Pancreas (tissue), 10 donors: ENCODE measurements at regions not wholly inside any gene's neighbourhood (a gene's known extent, or its start where the extent isn't known, plus 50 kb on each side); places are given as distances from the start of the nearest gene placed in this dataset.

Experiments used
- ATAC-seq, 4 donors: fragments of 200-7000 bp; cut with Tn5 transposase; one replicate each; pipeline versions ENCODE4 v1.8.0 to v1.9.1; 2020; ENCODE audit warnings: mild to moderate bottlenecking in 4 of 4, moderate library complexity in 4 of 4
- DNase-seq, 6 donors: peaks; one replicate each; pipeline ENCODE4 v3.0.0-alpha.2; 2020
- FAIRE-seq: peaks from 2 replicates; lab custom pipeline; 2012; peaks lifted over from hg19 to GRCh38; lab: Jason Lieb, UNC
- H3K27ac ChIP-seq, 4 donors: fragments of 200-600 bp; sonication (generic); 1 replicate in 3 of 4; 2 replicates in 1 of 4; pipeline versions ENCODE4 v1.5.0 to v1.8.0; 2020
- H3K27me3 ChIP-seq, 4 donors: fragments of 200-600 bp; one replicate each; pipeline ENCODE4 v1.8.0; 2021
- H3K36me3 ChIP-seq, 3 donors: fragments of 200-600 bp; sonication (generic) in 1 of 3; one replicate each; pipeline versions ENCODE4 v1.5.0 to v1.8.0; 2020 to 2021
- H3K4me1 ChIP-seq, 3 donors: fragments of 200-600 bp; one replicate each; pipeline ENCODE4 v1.8.0; 2021
- H3K4me3 ChIP-seq, 4 donors: fragments of 200-600 bp; sonication (generic) in 2 of 4; one replicate each; pipeline versions ENCODE4 v1.5.0 to v1.8.0; 2020 to 2021
- H3K9me3 ChIP-seq, 4 donors: fragments of 200-600 bp; one replicate each; pipeline ENCODE4 v1.8.0; 2021
- CTCF ChIP-seq, 4 donors: fragments of 200-600 bp; sonication (generic) in 3 of 4; IDR thresholded peaks; one replicate each; pipeline versions ENCODE4 v1.5.0 to v1.8.0; 2021; ENCODE audit warnings: antibody characterized with exemption in 4 of 4
- WGBS, 2 donors: extraction: QIAGEN DNeasy Blood & Tissue Kit; methylation state at CpG; one replicate each; pipeline ENCODE4 v1.1.7; 2013; 5-methylcytosine and 5-hydroxymethylcytosine counted together
- intact Hi-C, 3 donors: fragments of 100-400 bp; cut with DNase I; formaldehyde crosslinking; loops; one replicate each; pipeline versions ENCODE4 v1.11.1 to v1.14.2; 2022
- donor health status: healthy with polysubstance abuse.
- donor health status: DM: no; HTN: no; CAD: no; lungs with moderate emphysema.
- donor health status: DM: no; HTN: no; CAD: no.
- donor health status: control.
- donor health status: control.
- donor health status: Bipolar disorder and iron deficiency.
- donor health status: DM: yes; HTN: yes; CAD: no.
- donor health status: DM: no; HTN: no; CAD: no.
- donor health status: DM: no; HTN: no; CAD: no.
- donor health status: DM: yes; HTN: yes; CAD: no.

GRCh38 chr3:20857636-20858035, 671.6 kb upstream of the SGO1 start:
- Histone ChIP-seq H3K27me3 (no peaks in the 10 kb centered on the region), H3K27ac (no peak overlapping the region), H3K9me3 (no peaks in the 10 kb centered on the region), H3K4me3 (no peak overlapping the region), H3K36me3 (no peaks in the 10 kb centered on the region), H3K4me1 (peaks cover 0 to 5% (median 5%) of the 10 kb centered on the region in 3 donors)
- WGBS, 2 donors, result 63 to 69% methylated on average over 2 of the region's 2 CpGs
- no peak for FAIRE-seq
- DNase-seq, result no peak
- intact Hi-C loops, result no loop called here
- no peak for TF ChIP-seq CTCF (IDR thresholded peaks at IDR 0.05)
- no peak for ATAC-seq

- FAIRE-seq (no peak), DNase-seq (no peak), ATAC-seq (no peak)
- WGBS, 2 donors, result 65 to 69% methylated on average over 1 of the region's 1 CpG
- intact Hi-C loops, result no loop called here
- Histone ChIP-seq H3K36me3 (no peaks in the 10 kb centered on the region), H3K27ac (no peak overlapping the region), H3K27me3 (no peaks in the 10 kb centered on the region), H3K4me3 (no peak overlapping the region), H3K4me1 (no peaks in the 10 kb centered on the region), H3K9me3 (no peaks in the 10 kb centered on the region)
- TF ChIP-seq CTCF (IDR thresholded peaks at IDR 0.05), result no peak
Observed at GRCh38 chr3:20853890-20854289, 667.9 kb upstream of the SGO1 start.

GRCh38 chr3:20852712-20853111, 666.7 kb upstream of the SGO1 start:
- no peaks in the 10 kb centered on the region for H3K9me3 ChIP-seq
- H3K27me3 ChIP-seq, result no peaks in the 10 kb centered on the region
- H3K27ac ChIP-seq, result no peak overlapping the region
- ATAC-seq, result no peak
- no peaks in the 10 kb centered on the region for H3K36me3 ChIP-seq
- no peak for TF ChIP-seq CTCF (IDR thresholded peaks at IDR 0.05)
- WGBS, 2 donors, result 78 to 92% methylated on average over 2 of the region's 2 CpGs
- no peak for FAIRE-seq
- DNase-seq, result no peak
- no peaks in the 10 kb centered on the region for H3K4me1 ChIP-seq
- intact Hi-C loops, result no loop called here
- no peak overlapping the region for H3K4me3 ChIP-seq

DNA sequence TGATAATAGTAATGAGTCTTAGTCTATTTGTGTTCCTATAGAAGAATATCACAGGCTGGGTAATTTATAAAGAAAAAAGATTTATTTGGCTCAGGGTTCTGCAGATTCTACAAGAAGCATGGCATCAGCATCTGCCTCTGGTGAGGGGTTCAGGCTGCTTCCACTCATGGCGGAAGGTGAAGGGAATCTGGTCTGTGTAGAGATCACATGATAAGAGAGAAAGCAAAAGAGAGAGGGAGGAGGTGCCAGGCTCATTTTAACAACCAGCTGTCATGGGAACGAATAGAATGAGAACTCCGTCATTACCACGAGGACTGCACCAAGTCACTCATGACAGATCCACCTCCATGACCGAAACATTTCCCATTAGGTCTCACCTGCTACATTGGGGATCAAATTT, 664.0 kb upstream of the SGO1 start:
- 85 to 97% methylated on average over 5 of the region's 5 CpGs for WGBS, 2 donors
- intact Hi-C loops, result no loop called here
- Histone ChIP-seq H3K4me1 (no peaks in the 10 kb centered on the region), H3K36me3 (no peaks in the 10 kb centered on the region), H3K4me3 (no peak overlapping the region), H3K9me3 (no peaks in the 10 kb centered on the region), H3K27ac (no peak overlapping the region), H3K27me3 (no peaks in the 10 kb centered on the region)
- TF ChIP-seq CTCF (IDR thresholded peaks at IDR 0.05), result no peak
- no peak for DNase-seq
- ATAC-seq, result no peak
- no peak for FAIRE-seq

DNA sequence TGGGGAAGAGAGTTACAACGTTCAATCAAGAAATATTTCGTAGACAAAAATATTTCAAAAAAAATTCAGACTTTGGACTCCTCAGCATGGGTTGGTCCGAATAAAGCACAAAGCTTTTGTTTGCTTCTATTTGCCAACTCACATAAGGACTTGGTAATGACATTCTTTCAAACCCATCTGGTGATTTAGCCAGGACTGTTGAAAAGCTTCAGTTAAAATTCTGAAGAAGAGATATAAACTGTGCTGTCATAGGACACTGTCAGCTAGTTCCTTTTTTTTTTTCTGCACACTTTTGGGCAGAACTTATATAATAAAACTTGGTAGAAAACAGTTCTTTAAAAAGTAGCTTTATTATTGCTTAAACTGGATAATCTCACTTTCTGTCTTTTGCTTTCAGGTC, 660.8 kb upstream of the SGO1 start:
- H3K4me1 ChIP-seq, result no peaks in the 10 kb centered on the region
- DNase-seq, result no peak
- H3K27ac ChIP-seq, result no peak overlapping the region
- WGBS, 2 donors, result 40 to 48% methylated on average over 3 of the region's 3 CpGs
- no peak for FAIRE-seq
- no peak for ATAC-seq
- no peaks in the 10 kb centered on the region for H3K9me3 ChIP-seq
- intact Hi-C loops, result no loop called here
- TF ChIP-seq CTCF (IDR thresholded peaks at IDR 0.05), result no peak
- no peaks in the 10 kb centered on the region for H3K27me3 ChIP-seq
- no peak overlapping the region for H3K4me3 ChIP-seq
- H3K36me3 ChIP-seq, result no peaks in the 10 kb centered on the region
